BJ (cell line): ENCODE measurements at regions not wholly inside any gene's neighbourhood (a gene's known extent, or its start where the extent isn't known, plus 50 kb on each side); places are given as distances from the start of the nearest gene placed in this dataset.

Source experiments
- CTCF ChIA-PET: fragments of 350-600 bp; formaldehyde crosslinking; extraction: SDS; loops from one replicate; lab custom pipeline; 2021; ENCODE audit warnings: antibody characterized with exemption, inconsistent platforms; lab: Yijun Ruan, JAX
- POLR2A ChIA-PET: fragments of 300-600 bp; sonication (Branson Sonifier 250); formaldehyde crosslinking; extraction: SDS; loops from one replicate; lab custom pipeline; 2021; ENCODE audit warnings: antibody characterized with exemption; lab: Charles Lee
- DNase-seq: peaks from one replicate; pipeline ENCODE4 v3.0.0-alpha.2; 2011; ENCODE audit warnings: low read depth
- H3K27me3 ChIP-seq: 2 replicates; pipeline ENCODE4 v1.6.0; 2011; ENCODE audit warnings: low read length; ENCODE audit not compliant: control insufficient read depth, insufficient read depth
- H3K36me3 ChIP-seq: 2 replicates; pipeline ENCODE4 v1.5.1; 2011; ENCODE audit warnings: low read length; ENCODE audit not compliant: control insufficient read depth, insufficient read depth
- H3K4me3 ChIP-seq: 2 replicates; pipeline ENCODE4 v1.5.1; 2011; ENCODE audit warnings: low read depth, mild to moderate bottlenecking, control low read depth, low read length
- TF ChIP-seq, protein P1 (sequence below): IDR thresholded peaks from 2 replicates; pipeline ENCODE4 v1.5.1; 2011; ENCODE audit warnings: low read depth, mild to moderate bottlenecking, control low read depth, inconsistent platforms, low read length, moderate library complexity; ENCODE audit not compliant: insufficient read depth

DNA sequence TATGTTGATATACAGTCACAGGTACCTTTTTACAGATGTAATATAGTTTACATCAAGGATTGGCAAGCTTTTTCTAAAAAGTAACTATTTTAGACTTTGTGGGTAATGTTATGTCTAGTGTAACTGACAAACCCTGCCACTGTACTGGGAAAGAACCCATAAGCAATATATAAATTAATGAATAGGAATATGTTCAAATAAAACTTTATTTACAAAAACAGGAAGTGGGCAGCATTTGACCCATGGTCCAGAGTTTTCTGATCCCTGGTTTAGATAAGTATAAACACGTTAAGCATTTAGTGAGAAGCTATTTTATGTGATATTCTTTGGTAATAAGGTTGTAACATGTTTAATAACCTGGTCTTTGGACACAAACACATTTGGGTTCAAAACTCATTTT is 915.2 kb upstream of the ROBO1 start:
- Histone ChIP-seq H3K4me3 (no peak overlapping the region), H3K36me3 (no peaks in the 10 kb centered on the region), H3K27me3 (no peaks in the 10 kb centered on the region)
- DNase-seq = no peak
- TF ChIP-seq, protein P1, sequence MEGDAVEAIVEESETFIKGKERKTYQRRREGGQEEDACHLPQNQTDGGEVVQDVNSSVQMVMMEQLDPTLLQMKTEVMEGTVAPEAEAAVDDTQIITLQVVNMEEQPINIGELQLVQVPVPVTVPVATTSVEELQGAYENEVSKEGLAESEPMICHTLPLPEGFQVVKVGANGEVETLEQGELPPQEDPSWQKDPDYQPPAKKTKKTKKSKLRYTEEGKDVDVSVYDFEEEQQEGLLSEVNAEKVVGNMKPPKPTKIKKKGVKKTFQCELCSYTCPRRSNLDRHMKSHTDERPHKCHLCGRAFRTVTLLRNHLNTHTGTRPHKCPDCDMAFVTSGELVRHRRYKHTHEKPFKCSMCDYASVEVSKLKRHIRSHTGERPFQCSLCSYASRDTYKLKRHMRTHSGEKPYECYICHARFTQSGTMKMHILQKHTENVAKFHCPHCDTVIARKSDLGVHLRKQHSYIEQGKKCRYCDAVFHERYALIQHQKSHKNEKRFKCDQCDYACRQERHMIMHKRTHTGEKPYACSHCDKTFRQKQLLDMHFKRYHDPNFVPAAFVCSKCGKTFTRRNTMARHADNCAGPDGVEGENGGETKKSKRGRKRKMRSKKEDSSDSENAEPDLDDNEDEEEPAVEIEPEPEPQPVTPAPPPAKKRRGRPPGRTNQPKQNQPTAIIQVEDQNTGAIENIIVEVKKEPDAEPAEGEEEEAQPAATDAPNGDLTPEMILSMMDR = no peak
- POLR2A ChIA-PET = no interaction called here
- CTCF ChIA-PET = no interaction called here

DNA sequence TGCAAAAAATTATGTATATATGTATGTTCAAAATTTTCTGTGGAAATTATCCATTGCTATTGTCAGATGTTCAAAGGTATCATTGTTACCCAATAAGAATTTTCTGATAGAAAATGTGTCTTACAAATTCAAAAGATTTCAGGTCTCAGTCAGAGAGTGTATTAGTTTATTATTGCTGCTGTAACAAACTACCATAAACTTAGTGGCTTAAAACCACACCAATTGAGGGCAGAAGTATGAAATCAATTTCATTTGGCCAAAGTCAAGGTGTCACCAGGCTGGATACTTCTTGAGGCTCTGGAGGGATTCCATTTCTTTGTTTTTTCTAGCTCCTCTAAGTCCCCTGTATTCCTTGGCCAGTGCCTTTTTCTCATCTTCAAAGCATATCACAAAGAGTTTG is 914.4 kb upstream of the ROBO1 start:
- POLR2A ChIA-PET = no interaction called here
- CTCF ChIA-PET = no interaction called here
- DNase-seq = no peak

DNA sequence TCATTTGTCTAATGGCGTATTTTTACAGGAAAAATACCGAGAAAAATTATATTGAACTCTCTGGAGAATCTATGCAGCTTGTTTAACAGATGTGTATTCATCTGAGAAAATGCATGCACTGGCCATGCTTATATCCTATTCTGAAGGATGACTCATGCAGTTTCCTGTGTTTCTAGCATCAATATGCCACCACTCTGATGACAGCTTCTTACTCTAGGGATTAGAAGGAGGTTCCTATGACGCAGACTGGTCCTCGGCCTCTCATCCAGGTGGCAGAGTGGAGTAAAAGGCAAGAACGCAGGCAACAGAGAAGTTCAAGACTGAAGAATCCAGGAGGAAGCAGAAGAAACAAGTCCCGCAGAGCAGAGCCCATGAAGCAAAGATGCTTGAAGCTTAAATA is 910.0 kb upstream of the ROBO1 start:
- Histone ChIP-seq H3K36me3 (no peaks in the 10 kb centered on the region), H3K27me3 (no peaks in the 10 kb centered on the region), H3K4me3 (no peak overlapping the region)
- TF ChIP-seq, protein P1 = no peak
- CTCF ChIA-PET = no interaction called here
- no peak for DNase-seq
- POLR2A ChIA-PET = no interaction called here

More for the DNA sequence above, 914.4 kb upstream of the ROBO1 start:
- Histone ChIP-seq H3K4me3 (no peak overlapping the region), H3K27me3 (no peaks in the 10 kb centered on the region), H3K36me3 (no peaks in the 10 kb centered on the region)
- TF ChIP-seq, protein P1 = no peak

DNA sequence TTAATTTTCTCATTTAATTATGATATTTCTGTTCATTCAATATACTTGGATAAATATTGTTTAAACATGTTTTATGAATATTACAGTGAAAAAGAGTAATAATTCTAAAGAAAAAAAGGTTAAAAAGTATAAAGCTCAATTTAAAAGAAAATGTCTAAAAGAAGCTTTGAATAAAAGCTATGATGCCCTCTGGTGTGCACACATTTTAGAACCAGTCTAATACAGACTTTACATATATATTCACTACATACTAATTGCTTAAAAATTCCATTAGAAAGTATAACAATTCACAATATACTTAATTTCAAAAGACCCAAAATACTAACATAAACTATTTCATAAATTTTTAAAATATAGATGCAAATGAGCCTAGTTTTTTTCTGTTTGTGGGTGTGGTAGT is 909.1 kb upstream of the ROBO1 start:
- Histone ChIP-seq H3K27me3 (no peaks in the 10 kb centered on the region), H3K36me3 (no peaks in the 10 kb centered on the region), H3K4me3 (no peak overlapping the region)
- ChIA-PET POLR2A (no interaction called here), CTCF (no interaction called here)
- DNase-seq = no peak
- TF ChIP-seq, protein P1 = no peak

DNA sequence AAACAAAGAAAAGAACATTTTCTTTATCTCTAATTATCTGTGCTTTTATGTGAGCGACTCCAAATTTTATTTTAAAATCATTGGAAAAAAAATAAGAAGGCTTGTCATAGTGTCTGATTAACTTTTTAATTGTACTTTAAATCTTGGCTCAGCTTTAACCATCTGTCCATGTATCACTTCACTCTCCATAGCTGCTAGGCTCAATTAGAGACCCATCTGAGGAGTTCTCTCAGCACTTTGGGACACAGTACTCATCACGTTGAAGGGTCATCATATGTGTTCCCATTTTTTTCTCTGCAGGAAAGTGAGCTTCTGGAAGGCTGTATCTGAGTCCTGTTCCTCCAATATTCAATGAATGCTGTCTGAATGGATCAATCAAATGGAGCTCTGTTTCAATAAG is 908.5 kb upstream of the ROBO1 start:
- ChIA-PET POLR2A (no interaction called here), CTCF (no interaction called here)
- TF ChIP-seq, protein P1 = no peak
- no peak for DNase-seq
- Histone ChIP-seq H3K36me3 (no peaks in the 10 kb centered on the region), H3K4me3 (no peak overlapping the region), H3K27me3 (no peaks in the 10 kb centered on the region)
